Esophagus squamous epithelium (tissue), 5 donors: ENCODE measurements at regions not wholly inside any gene's neighbourhood (a gene's known extent, or its start where the extent isn't known, plus 50 kb on each side); places are given as distances from the start of the nearest gene placed in this dataset.
"Not testable (repeated sequence)": the region's sequence is repeated elsewhere in the genome, so short reads cannot be mapped to it uniquely, and the experiment has no call there.

Experiments
- DNase-seq: peaks from one replicate; lab custom pipeline; 2025; lab: John Stamatoyannopoulos, UW
- H3K27ac ChIP-seq, 4 donors: fragments of 200-600 bp; sonication (generic); one replicate each; pipeline ENCODE4 v1.5.1; 2016 to 2019; ENCODE audit warnings: mild to moderate bottlenecking in 1 of 4
- H3K27me3 ChIP-seq, 4 donors: fragments of 200-600 bp; sonication (generic); 1 replicate in 3 of 4; 2 replicates in 1 of 4; pipeline versions ENCODE4 v1.5.1 to v1.6.0; 2017 to 2021; ENCODE audit warnings: antibody characterized with exemption in 1 of 4
- H3K36me3 ChIP-seq, 3 donors: fragments of 200-600 bp; sonication (generic); one replicate each; pipeline ENCODE4 v1.5.1; 2016 to 2019
- H3K4me1 ChIP-seq, 3 donors: fragments of 200-600 bp; sonication (generic); one replicate each; pipeline ENCODE4 v1.5.1; 2017 to 2019
- H3K4me3 ChIP-seq, 4 donors: fragments of 200-600 bp; sonication (generic); 1 replicate in 3 of 4; 2 replicates in 1 of 4; pipeline ENCODE4 v1.5.1; 2016 to 2019; ENCODE audit warnings: mild to moderate bottlenecking in 2 of 4, moderate library complexity in 1 of 4
- H3K9me3 ChIP-seq, 3 donors: fragments of 200-600 bp; sonication (generic); one replicate each; pipeline ENCODE4 v1.5.1; 2016 to 2019
- CTCF ChIP-seq, 6 experiments: fragments of 450-650 bp in 4 of 6; fragments of 200-600 bp in 2 of 6; sonication (generic) in 2 of 6; IDR thresholded peaks; one replicate each; pipeline ENCODE4 v1.5.1; 2016 to 2019; ENCODE audit warnings: antibody characterized with exemption in 6 of 6, mild to moderate bottlenecking in 4 of 6, moderate library complexity in 4 of 6
- POLR2A ChIP-seq, 4 donors: fragments of 450-650 bp; IDR thresholded peaks; one replicate each; pipeline ENCODE4 v1.6.1; 2017; ENCODE audit warnings: antibody characterized with exemption in 4 of 4, mild to moderate bottlenecking in 4 of 4, moderate library complexity in 3 of 4
- WGBS, 2 donors: methylation state at CpG; one replicate each; pipeline ENCODE4 v1.1.5; 2018; 5-methylcytosine and 5-hydroxymethylcytosine counted together
- intact Hi-C: fragments of 100-400 bp; cut with DNase I; formaldehyde crosslinking; loops from one replicate; pipeline ENCODE4 v1.15.0; 2022
- donor health status: DM: yes; HTN: yes; CAD: no.

- 68 to 69% methylated on average over 4 of the region's 4 CpGs for WGBS, 2 donors
Measured at GRCh38 chr2:117336496-117336895, 478.0 kb upstream of the DDX18 start.

GRCh38 chr2:117337981-117338380 is 476.5 kb upstream of the DDX18 start:
- DNase-seq, intact Hi-C loops: not testable (repeated sequence)
- 45 to 69% methylated on average over 2 of the region's 3 CpGs for WGBS, 2 donors

More at GRCh38 chr2:117336496-117336895, 478.0 kb upstream of the DDX18 start:
- intact Hi-C loops: no loop called here
- Histone ChIP-seq H3K4me3 (no peak overlapping the region), H3K27ac (no peak overlapping the region), H3K27me3 (no peaks in the 10 kb centered on the region), H3K4me1 (no peaks in the 10 kb centered on the region), H3K36me3 (no peaks in the 10 kb centered on the region), H3K9me3 (no peaks in the 10 kb centered on the region)
- no peak for DNase-seq
- TF ChIP-seq CTCF (IDR thresholded peaks at IDR 0.05) (no peak), POLR2A (IDR thresholded peaks at IDR 0.05) (no peak)

GRCh38 chr2:117339980-117340379 is 474.5 kb upstream of the DDX18 start:
- TF ChIP-seq POLR2A (IDR thresholded peaks at IDR 0.05): no peak
- no peak for TF ChIP-seq CTCF (IDR thresholded peaks at IDR 0.05)
- 67 to 72% methylated on average over 3 of the region's 3 CpGs for WGBS, 2 donors
- intact Hi-C loops: no loop called here
- Histone ChIP-seq H3K27me3 (no peaks in the 10 kb centered on the region), H3K27ac (no peak overlapping the region), H3K9me3 (no peaks in the 10 kb centered on the region), H3K36me3 (no peaks in the 10 kb centered on the region), H3K4me1 (no peaks in the 10 kb centered on the region), H3K4me3 (no peak overlapping the region)
- no peak for DNase-seq

More at GRCh38 chr2:117337981-117338380, 476.5 kb upstream of the DDX18 start:
- H3K27ac ChIP-seq, H3K9me3 ChIP-seq, H3K4me3 ChIP-seq, H3K36me3 ChIP-seq, H3K27me3 ChIP-seq, H3K4me1 ChIP-seq: not testable (repeated sequence)

- no peaks in the 10 kb centered on the region for H3K27me3 ChIP-seq
- H3K36me3 ChIP-seq: no peaks in the 10 kb centered on the region
- TF ChIP-seq CTCF (IDR thresholded peaks at IDR 0.05): no peak
- no peak for TF ChIP-seq POLR2A (IDR thresholded peaks at IDR 0.05)
- H3K4me1 ChIP-seq: no peaks in the 10 kb centered on the region
- no peak overlapping the region for H3K4me3 ChIP-seq
- intact Hi-C loops: no loop called here
- no peak overlapping the region for H3K27ac ChIP-seq
- WGBS, 2 donors: 75% methylated on average over 5 of the region's 5 CpGs
- no peaks in the 10 kb centered on the region for H3K9me3 ChIP-seq
- no peak for DNase-seq
Measured at GRCh38 chr2:117341690-117342089, 472.8 kb upstream of the DDX18 start.

- Histone ChIP-seq H3K36me3 (no peaks in the 10 kb centered on the region), H3K4me1 (no peaks in the 10 kb centered on the region), H3K27me3 (no peaks in the 10 kb centered on the region), H3K27ac (no peak overlapping the region), H3K4me3 (no peak overlapping the region), H3K9me3 (no peaks in the 10 kb centered on the region)
- no peak for DNase-seq
- intact Hi-C loops: no loop called here
- TF ChIP-seq CTCF (IDR thresholded peaks at IDR 0.05) (no peak), POLR2A (IDR thresholded peaks at IDR 0.05) (no peak)
Measured at GRCh38 chr2:117342415-117342814, 472.1 kb upstream of the DDX18 start.

- Histone ChIP-seq H3K4me3 (no peak overlapping the region), H3K27ac (no peak overlapping the region), H3K27me3 (no peaks in the 10 kb centered on the region), H3K4me1 (no peaks in the 10 kb centered on the region), H3K36me3 (no peaks in the 10 kb centered on the region), H3K9me3 (no peaks in the 10 kb centered on the region)
- WGBS, 2 donors: 34 to 60% methylated on average over 2 to 4 of the region's 4 CpGs
- intact Hi-C loops: no loop called here
- no peak for DNase-seq
- TF ChIP-seq POLR2A (IDR thresholded peaks at IDR 0.05) (no peak), CTCF (IDR thresholded peaks at IDR 0.05) (no peak)
Measured at GRCh38 chr2:117349687-117350086, 464.8 kb upstream of the DDX18 start.
